ENCODE measurements at regions not wholly inside any gene's neighbourhood (a gene's known extent, or its start where the extent isn't known, plus 50 kb on each side); places are given as distances from the start of the nearest gene placed in this dataset.
A peak's percentile ranks its signal among the peaks of the same experiment; 100 is the strongest.

DNA sequence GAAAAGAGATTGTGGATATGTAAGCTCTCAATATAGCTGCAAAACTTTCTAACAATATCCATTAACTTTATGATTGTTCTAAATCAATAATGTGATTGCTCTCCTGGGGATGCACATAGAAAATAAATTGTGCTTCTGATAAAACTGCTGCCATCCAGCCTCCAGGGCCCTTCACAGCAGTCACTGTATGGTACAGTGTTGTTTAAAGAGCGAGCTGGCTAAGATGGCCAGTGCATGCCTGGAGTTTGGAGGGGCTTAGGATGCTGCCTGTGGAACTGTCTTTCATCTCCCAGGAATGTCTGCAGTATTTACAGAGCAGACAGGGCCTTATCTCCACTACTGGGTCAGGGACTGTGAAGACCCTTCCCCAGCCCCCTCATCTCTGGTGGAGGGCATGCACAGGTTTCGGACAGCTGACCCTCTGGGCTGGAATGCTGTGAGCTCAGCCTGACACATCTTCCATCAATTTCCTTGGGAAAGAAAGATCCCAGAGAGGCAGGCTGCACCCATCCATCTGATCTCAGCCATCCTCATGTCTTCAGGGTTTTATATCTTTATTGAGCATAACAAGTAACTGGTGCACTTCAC is 137.0 kb downstream of the PLPP3 start:
- TF ChIP-seq, protein P1, sequence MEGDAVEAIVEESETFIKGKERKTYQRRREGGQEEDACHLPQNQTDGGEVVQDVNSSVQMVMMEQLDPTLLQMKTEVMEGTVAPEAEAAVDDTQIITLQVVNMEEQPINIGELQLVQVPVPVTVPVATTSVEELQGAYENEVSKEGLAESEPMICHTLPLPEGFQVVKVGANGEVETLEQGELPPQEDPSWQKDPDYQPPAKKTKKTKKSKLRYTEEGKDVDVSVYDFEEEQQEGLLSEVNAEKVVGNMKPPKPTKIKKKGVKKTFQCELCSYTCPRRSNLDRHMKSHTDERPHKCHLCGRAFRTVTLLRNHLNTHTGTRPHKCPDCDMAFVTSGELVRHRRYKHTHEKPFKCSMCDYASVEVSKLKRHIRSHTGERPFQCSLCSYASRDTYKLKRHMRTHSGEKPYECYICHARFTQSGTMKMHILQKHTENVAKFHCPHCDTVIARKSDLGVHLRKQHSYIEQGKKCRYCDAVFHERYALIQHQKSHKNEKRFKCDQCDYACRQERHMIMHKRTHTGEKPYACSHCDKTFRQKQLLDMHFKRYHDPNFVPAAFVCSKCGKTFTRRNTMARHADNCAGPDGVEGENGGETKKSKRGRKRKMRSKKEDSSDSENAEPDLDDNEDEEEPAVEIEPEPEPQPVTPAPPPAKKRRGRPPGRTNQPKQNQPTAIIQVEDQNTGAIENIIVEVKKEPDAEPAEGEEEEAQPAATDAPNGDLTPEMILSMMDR (IDR thresholded peaks at IDR 0.05) = no peak
- TF ChIP-seq EP300 (IDR thresholded peaks at IDR 0.05) (no peak), POLR2A (IDR thresholded peaks at IDR 0.05) (no peak)
- Histone ChIP-seq H3K9me3 (no peaks in the 10 kb centered on the region), H3K4me3 (no peak overlapping the region), H3K36me3 (no peaks in the 10 kb centered on the region), H3K4me1 (peaks cover 0 to 45% (median 13%) of the 10 kb centered on the region in 4 donors), H3K27me3 (no peaks in the 10 kb centered on the region), H3K27ac (no peak overlapping the region)
- 88 to 100% methylated on average over 2 of the region's 2 CpGs for WGBS, 2 donors
- no peak for DNase-seq (ENCODE audit: low spot score in 2 of 2)

GRCh38 chr1:56441601-56442000 is 137.8 kb downstream of the PLPP3 start:
- no peak overlapping the region for H3K4me3 ChIP-seq
- no peaks in the 10 kb centered on the region for H3K9me3 ChIP-seq
- TF ChIP-seq, protein P1 (IDR thresholded peaks at IDR 0.05) = no peak
- TF ChIP-seq POLR2A (IDR thresholded peaks at IDR 0.05) = no peak
- no peak for TF ChIP-seq EP300 (IDR thresholded peaks at IDR 0.05)
- no peak overlapping the region for H3K27ac ChIP-seq
- WGBS, 2 donors = 94% methylated on average over 3 of the region's 3 CpGs
- H3K27me3 ChIP-seq = no peaks in the 10 kb centered on the region
- no peaks in the 10 kb centered on the region for H3K36me3 ChIP-seq
- no peak for DNase-seq (ENCODE audit: low spot score in 2 of 2)
- H3K4me1 ChIP-seq = peaks cover 0 to 43% (median 6%) of the 10 kb centered on the region in 4 donors

DNA sequence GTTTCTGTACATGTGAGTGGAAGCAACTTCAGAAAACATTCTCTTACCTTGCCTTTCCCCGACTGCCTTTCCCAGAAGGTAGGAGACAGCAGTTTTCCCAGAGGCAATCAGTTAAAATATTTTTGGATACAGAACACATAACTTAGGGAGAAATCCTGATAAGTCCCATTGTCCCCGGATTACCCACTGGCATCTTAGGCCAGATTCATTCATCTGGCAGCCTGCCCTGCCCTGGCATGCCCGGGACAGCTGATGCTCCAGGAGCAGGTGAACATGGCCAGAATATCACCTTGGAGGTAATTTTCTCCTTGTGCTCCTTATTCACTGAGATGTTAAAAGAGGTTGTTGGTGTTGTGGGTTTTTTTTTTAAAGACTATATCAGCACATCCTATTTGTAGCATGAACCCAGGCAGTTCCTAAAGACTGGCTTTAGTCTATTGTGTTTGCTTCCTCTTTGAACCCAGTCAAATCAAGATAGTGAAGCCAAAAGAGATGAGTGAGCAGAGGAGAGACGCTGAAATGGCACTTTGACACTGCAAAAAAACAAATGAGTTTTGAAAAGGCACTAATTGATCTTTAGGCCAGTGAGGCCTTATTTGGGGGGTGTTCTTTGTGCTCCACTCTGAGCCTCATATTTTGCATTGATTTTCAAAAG is 139.6 kb downstream of the PLPP3 start:
- Histone ChIP-seq H3K4me1 (peaks cover 0 to 54% (median 4%) of the 10 kb centered on the region in 4 donors), H3K27me3 (no peaks in the 10 kb centered on the region), H3K4me3 (no peak overlapping the region), H3K27ac (peak overlapping the region in 2 of 4 donors; percentile 76 to 77), H3K9me3 (no peaks in the 10 kb centered on the region), H3K36me3 (no peaks in the 10 kb centered on the region)
- WGBS, 2 donors = 19 to 28% methylated on average over 3 to 4 of the region's 4 CpGs
- DNase-seq (ENCODE audit: low spot score in 2 of 2) = no peak
- TF ChIP-seq POLR2A (IDR thresholded peaks at IDR 0.05) (no peak), EP300 (IDR thresholded peaks at IDR 0.05) (no peak)
- TF ChIP-seq, protein P1 (IDR thresholded peaks at IDR 0.05) = no peak

DNA sequence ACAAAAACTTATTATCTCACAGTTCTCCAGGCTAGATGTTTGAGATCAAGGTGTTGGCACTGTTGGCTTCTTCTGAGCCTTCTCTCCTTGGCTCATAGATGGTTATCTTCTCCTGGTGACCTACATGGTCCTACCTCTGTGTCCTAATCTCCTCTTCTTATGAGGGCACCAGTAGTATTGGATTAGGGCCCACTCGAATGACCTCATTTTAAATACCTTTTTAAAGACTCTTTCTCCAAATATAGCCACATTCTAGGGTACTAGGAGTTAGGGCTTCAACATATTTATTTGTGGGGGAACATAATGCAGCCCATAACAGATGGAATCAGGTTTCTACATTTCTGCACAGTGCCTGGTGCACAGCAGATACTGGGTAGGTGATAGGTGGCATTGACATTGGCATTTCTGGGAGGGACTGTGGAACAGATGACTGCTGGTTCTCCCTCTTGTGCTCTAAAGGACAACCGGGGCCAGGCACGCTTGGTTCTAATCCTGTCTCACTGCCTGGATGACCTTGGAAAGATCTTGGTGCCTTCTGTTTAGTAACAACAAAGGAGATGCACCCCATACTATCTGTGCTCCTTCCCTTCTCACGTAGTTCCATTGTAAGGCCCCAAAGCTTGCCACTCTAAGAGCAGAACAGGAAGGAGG is 140.3 kb downstream of the PLPP3 start:
- DNase-seq (ENCODE audit: low spot score in 2 of 2) = no peak
- Histone ChIP-seq H3K27me3 (no peaks in the 10 kb centered on the region), H3K27ac (peak overlapping the region in 3 of 4 donors; percentile 36 to 77 (median 76)), H3K4me3 (no peak overlapping the region), H3K4me1 (peaks cover 0 to 57% (median 7%) of the 10 kb centered on the region in 4 donors), H3K36me3 (no peaks in the 10 kb centered on the region), H3K9me3 (no peaks in the 10 kb centered on the region)
- TF ChIP-seq POLR2A (IDR thresholded peaks at IDR 0.05) (no peak), EP300 (IDR thresholded peaks at IDR 0.05) (no peak)
- TF ChIP-seq, protein P1 (IDR thresholded peaks at IDR 0.05) = no peak
- 96 to 97% methylated on average over 4 of the region's 4 CpGs for WGBS, 2 donors

DNA sequence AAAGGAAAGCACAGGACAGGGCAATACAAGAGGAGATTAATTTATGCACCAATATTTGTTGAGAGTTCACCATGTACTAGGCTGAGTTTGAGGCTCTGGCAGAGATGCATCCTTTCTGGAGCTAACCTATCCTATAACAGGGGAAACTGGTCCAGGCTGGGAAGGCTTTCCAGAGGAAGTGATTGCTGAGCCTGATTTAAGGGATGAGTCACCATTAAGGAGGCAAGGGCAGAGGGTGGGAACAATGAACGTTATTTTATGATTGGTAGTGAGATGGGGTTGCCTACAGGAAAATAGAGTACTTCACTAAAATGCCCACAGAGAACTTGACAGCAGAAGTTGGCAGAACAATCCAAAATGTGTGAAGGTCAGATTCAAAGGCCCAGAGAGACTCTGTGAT is 141.4 kb downstream of the PLPP3 start:
- DNase-seq (ENCODE audit: low spot score in 2 of 2) = no peak
- H3K4me3 ChIP-seq = no peak overlapping the region
- TF ChIP-seq, protein P1 (IDR thresholded peaks at IDR 0.05) = no peak
- no peaks in the 10 kb centered on the region for H3K36me3 ChIP-seq
- H3K27me3 ChIP-seq = no peaks in the 10 kb centered on the region
- no peaks in the 10 kb centered on the region for H3K9me3 ChIP-seq
- 32 to 38% methylated on average over 1 of the region's 1 CpG for WGBS, 2 donors
- H3K4me1 ChIP-seq = peaks cover 0 to 57% (median 7%) of the 10 kb centered on the region in 4 donors
- peak overlapping the region; percentile 34 to 77 (median 60) for H3K27ac ChIP-seq

All from tibial nerve (tissue), 4 donors.